Panc1 (cell line): ENCODE measurements at regions not wholly inside any gene's neighbourhood (a gene's known extent, or its start where the extent isn't known, plus 50 kb on each side); places are given as distances from the start of the nearest gene placed in this dataset.
"Not testable (repeated sequence)": the region's sequence is repeated elsewhere in the genome, so short reads cannot be mapped to it uniquely, and the experiment has no call there.

Experiments used
- ATAC-seq: fragments of 200-7000 bp; cut with Tn5 transposase; 2 replicates; pipeline ENCODE4 v1.9.1; 2020; ENCODE audit warnings: mild to moderate bottlenecking, moderate library complexity
- BruUV-seq: library from RNA; stranded (reverse); fragments of 400-500 nt; replicated peaks from 2 replicates; lab custom pipeline; 2021; lab: Mats Ljungman, UMichigan
- CTCF ChIA-PET: fragments of 300-600 bp; sonication (Branson Sonifier 250); formaldehyde crosslinking; loops from one replicate; lab custom pipeline; 2022; ENCODE audit warnings: antibody characterized with exemption; lab: Charles Lee
- POLR2A ChIA-PET: fragments of 300-600 bp; sonication (Branson Sonifier 250); formaldehyde crosslinking; loops from one replicate; lab custom pipeline; 2022; ENCODE audit warnings: antibody characterized with exemption; lab: Charles Lee
- DNase-seq: peaks from one replicate; pipeline ENCODE4 v3.0.0-alpha.2; 2010; ENCODE audit warnings: low read depth, low spot score
- H3K27ac ChIP-seq: 2 replicates; pipeline ENCODE4 v1.5.1; 2011; ENCODE audit warnings: mild to moderate bottlenecking, low read length, inconsistent platforms
- H3K27me3 ChIP-seq: fragments of 200-500 bp; sonication (Bioruptor generic); 2 replicates; pipeline ENCODE4 v1.6.0; 2014; ENCODE audit warnings: low read length, inconsistent platforms; ENCODE audit not compliant: control insufficient read depth, insufficient read depth
- H3K36me3 ChIP-seq: fragments of 200-500 bp; sonication (Bioruptor generic); 2 replicates; pipeline ENCODE4 v1.5.1; 2014; ENCODE audit warnings: inconsistent platforms, mild to moderate bottlenecking, low read length, moderate library complexity; ENCODE audit not compliant: control insufficient read depth, insufficient read depth
- H3K4me1 ChIP-seq: 2 replicates; pipeline ENCODE4 v1.5.1; 2011; ENCODE audit warnings: inconsistent platforms, mild to moderate bottlenecking, low read length, moderate library complexity; ENCODE audit not compliant: control insufficient read depth, insufficient read depth
- H3K4me3 ChIP-seq, 2 experiments: 2 replicates each; pipeline ENCODE4 v1.5.1; 2011 to 2012; ENCODE audit warnings: low read depth in 2 of 2, low read length in 2 of 2, mild to moderate bottlenecking in 2 of 2, inconsistent platforms in 1 of 2, moderate library complexity in 1 of 2
- H3K9me3 ChIP-seq: fragments of 200-500 bp; sonication (Bioruptor generic); 2 replicates; pipeline ENCODE4 v1.5.1; 2014; ENCODE audit warnings: low read depth, mild to moderate bottlenecking, inconsistent platforms, low read length, moderate library complexity; ENCODE audit not compliant: control insufficient read depth, insufficient read depth
- POLR2AphosphoS5 ChIP-seq: IDR thresholded peaks from 2 replicates; pipeline ENCODE4 v1.6.1; 2012; ENCODE audit warnings: mild to moderate bottlenecking, low read depth, low read length, moderate library complexity
- SIN3A ChIP-seq: IDR thresholded peaks from 2 replicates; pipeline ENCODE4 v1.6.1; 2012; ENCODE audit warnings: low read depth, mild to moderate bottlenecking, low read length, moderate library complexity, borderline replicate concordance; ENCODE audit not compliant: insufficient read depth
- TCF7L2 ChIP-seq: IDR thresholded peaks from 2 replicates; pipeline ENCODE4 v1.6.1; 2011; ENCODE audit warnings: mild to moderate bottlenecking, low read depth, low read length, inconsistent platforms
- in situ Hi-C: cut with HindIII; loops from 2 replicates; pipeline ENCODE4 v1.10.0; 2016; ENCODE audit warnings: low sequenced_read_pairs, low pct_unique_long_range_greater_than_20kb
- intact Hi-C: fragments of 100-400 bp; cut with micrococcal nuclease; formaldehyde crosslinking; loops from one replicate; pipeline ENCODE4 v1.10.0; 2022; ENCODE audit not compliant: unreplicated experiment
- TF ChIP-seq, protein P1 (sequence below), 2 experiments: IDR thresholded peaks; 2 replicates each; pipeline ENCODE4 v1.6.1; 2011 to 2012; ENCODE audit warnings: low read depth in 2 of 2, control low read depth in 1 of 2, low read length in 1 of 2, mild to moderate bottlenecking in 1 of 2, moderate library complexity in 1 of 2; ENCODE audit not compliant: insufficient read depth in 1 of 2
- TF ChIP-seq, protein P2 (sequence below): fragments of 450-650 bp; IDR thresholded peaks from 2 replicates; pipeline ENCODE4 v1.5.1; 2017; ENCODE audit warnings: mild to moderate bottlenecking

DNA sequence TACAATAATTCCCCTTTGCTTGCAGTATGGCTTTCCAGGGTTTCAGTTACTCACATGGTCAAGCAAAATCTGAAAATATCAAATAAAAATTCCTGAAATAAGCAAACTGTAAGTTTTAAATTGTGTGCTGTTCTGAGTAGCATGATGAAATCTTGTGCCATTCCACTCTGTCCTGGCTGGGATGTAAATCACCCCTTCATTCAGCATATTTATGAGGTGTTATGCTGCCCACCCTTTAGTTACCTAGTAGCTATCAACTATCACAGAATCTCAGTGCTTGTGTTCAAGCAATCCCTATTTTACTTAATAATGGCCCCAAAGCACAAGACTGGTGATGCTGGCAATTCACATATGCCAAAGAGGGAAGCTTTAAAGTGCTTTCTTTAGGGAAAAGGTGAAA lies 867.7 kb upstream of the NRXN1 start:
- ChIA-PET CTCF (no interaction called here), POLR2A (no interaction called here)
- Histone ChIP-seq H3K27me3 (no peaks in the 10 kb centered on the region), H3K9me3 (0 out of 2 replicates have a peak, but pooled peaks cover 5% of the 10 kb centered on the region), H3K27ac (no peak overlapping the region), H3K36me3 (no peaks in the 10 kb centered on the region), H3K4me1 (no peaks in the 10 kb centered on the region), H3K4me3 (no peak overlapping the region)
- TF ChIP-seq POLR2AphosphoS5 (no peak), TCF7L2 (no peak), SIN3A (no peak)
- TF ChIP-seq, protein P1, sequence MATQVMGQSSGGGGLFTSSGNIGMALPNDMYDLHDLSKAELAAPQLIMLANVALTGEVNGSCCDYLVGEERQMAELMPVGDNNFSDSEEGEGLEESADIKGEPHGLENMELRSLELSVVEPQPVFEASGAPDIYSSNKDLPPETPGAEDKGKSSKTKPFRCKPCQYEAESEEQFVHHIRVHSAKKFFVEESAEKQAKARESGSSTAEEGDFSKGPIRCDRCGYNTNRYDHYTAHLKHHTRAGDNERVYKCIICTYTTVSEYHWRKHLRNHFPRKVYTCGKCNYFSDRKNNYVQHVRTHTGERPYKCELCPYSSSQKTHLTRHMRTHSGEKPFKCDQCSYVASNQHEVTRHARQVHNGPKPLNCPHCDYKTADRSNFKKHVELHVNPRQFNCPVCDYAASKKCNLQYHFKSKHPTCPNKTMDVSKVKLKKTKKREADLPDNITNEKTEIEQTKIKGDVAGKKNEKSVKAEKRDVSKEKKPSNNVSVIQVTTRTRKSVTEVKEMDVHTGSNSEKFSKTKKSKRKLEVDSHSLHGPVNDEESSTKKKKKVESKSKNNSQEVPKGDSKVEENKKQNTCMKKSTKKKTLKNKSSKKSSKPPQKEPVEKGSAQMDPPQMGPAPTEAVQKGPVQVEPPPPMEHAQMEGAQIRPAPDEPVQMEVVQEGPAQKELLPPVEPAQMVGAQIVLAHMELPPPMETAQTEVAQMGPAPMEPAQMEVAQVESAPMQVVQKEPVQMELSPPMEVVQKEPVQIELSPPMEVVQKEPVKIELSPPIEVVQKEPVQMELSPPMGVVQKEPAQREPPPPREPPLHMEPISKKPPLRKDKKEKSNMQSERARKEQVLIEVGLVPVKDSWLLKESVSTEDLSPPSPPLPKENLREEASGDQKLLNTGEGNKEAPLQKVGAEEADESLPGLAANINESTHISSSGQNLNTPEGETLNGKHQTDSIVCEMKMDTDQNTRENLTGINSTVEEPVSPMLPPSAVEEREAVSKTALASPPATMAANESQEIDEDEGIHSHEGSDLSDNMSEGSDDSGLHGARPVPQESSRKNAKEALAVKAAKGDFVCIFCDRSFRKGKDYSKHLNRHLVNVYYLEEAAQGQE (IDR thresholded peaks at IDR 0.05; ENCODE audit: insufficient read depth in 1 of 2, low read depth in 2 of 2, low read length in 1 of 2), result no peak
- TF ChIP-seq, protein P2, sequence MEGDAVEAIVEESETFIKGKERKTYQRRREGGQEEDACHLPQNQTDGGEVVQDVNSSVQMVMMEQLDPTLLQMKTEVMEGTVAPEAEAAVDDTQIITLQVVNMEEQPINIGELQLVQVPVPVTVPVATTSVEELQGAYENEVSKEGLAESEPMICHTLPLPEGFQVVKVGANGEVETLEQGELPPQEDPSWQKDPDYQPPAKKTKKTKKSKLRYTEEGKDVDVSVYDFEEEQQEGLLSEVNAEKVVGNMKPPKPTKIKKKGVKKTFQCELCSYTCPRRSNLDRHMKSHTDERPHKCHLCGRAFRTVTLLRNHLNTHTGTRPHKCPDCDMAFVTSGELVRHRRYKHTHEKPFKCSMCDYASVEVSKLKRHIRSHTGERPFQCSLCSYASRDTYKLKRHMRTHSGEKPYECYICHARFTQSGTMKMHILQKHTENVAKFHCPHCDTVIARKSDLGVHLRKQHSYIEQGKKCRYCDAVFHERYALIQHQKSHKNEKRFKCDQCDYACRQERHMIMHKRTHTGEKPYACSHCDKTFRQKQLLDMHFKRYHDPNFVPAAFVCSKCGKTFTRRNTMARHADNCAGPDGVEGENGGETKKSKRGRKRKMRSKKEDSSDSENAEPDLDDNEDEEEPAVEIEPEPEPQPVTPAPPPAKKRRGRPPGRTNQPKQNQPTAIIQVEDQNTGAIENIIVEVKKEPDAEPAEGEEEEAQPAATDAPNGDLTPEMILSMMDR, result no peak
- no peak for ATAC-seq
- BruUV-seq, result no TSS peak
- intact Hi-C loops, result no loop called here
- in situ Hi-C loops, result no loop called here
- no peak for DNase-seq

- H3K4me3 ChIP-seq, H3K27me3 ChIP-seq, H3K4me1 ChIP-seq, intact Hi-C loops, H3K36me3 ChIP-seq, POLR2A ChIA-PET, H3K9me3 ChIP-seq, CTCF ChIA-PET, H3K27ac ChIP-seq, ATAC-seq, BruUV-seq, in situ Hi-C loops, DNase-seq: not testable (repeated sequence)
Measured at GRCh38 chr2:51894584-51894983, 862.7 kb upstream of the NRXN1 start.

DNA sequence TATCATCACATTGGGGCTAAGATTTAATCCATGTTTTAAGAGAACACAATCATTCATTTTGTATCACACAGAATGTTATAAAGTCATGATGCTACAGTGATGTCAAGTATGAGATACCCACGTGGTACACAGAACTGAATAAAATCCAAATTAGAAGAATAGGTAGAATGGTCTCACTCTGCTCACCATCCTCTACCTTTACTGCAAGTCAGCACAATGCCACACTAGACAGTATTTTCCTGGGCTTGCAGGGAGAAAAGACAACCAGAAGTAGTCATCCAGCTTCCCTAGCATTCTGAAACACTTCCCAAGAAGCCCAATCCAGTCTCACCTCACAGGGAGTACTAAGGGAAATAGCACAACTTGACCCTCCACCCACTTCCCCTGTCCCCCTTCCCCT lies 856.2 kb upstream of the NRXN1 start:
- intact Hi-C loops (no loop called here), in situ Hi-C loops (no loop called here)
- Histone ChIP-seq H3K36me3 (no peaks in the 10 kb centered on the region), H3K27me3 (no peaks in the 10 kb centered on the region), H3K4me1 (no peaks in the 10 kb centered on the region), H3K4me3 (no peak overlapping the region), H3K9me3 (no peaks in the 10 kb centered on the region), H3K27ac (no peak overlapping the region)
- BruUV-seq, result no TSS peak
- ChIA-PET POLR2A (no interaction called here), CTCF (no interaction called here)
- ATAC-seq (no peak), DNase-seq (no peak)
- TF ChIP-seq, protein P1 (IDR thresholded peaks at IDR 0.05; ENCODE audit: insufficient read depth in 1 of 2, low read depth in 2 of 2, low read length in 1 of 2), result no peak
- TF ChIP-seq TCF7L2 (no peak), POLR2AphosphoS5 (no peak)
